Psoas muscle (tissue), 7 donors: ENCODE measurements at regions not wholly inside any gene's neighbourhood (a gene's known extent, or its start where the extent isn't known, plus 50 kb on each side); places are given as distances from the start of the nearest gene placed in this dataset.

Experiments used
- ATAC-seq, 4 donors: fragments of 200-7000 bp; cut with Tn5 transposase; one replicate each; pipeline ENCODE4 v1.9.1; 2020; ENCODE audit warnings: moderate library complexity in 3 of 4, mild to moderate bottlenecking in 2 of 4
- DNase-seq, 2 donors: peaks; one replicate each; pipeline ENCODE4 v3.0.0-alpha.2; 2020
- H3K27ac ChIP-seq: fragments of 200-600 bp; one replicate; pipeline ENCODE4 v1.8.0; 2022
- H3K27me3 ChIP-seq, 3 donors: fragments of 200-600 bp in 1 of 3; one replicate each; pipeline versions ENCODE4 v1.6.1 to v1.8.0; 2013 to 2022; ENCODE audit warnings: low read length in 2 of 3, mild to moderate bottlenecking in 2 of 3, moderate library complexity in 1 of 3; ENCODE audit not compliant: insufficient read depth in 3 of 3
- H3K36me3 ChIP-seq, 2 donors: fragments of 200-600 bp in 1 of 2; one replicate each; pipeline versions ENCODE4 v1.6.1 to v1.8.0; 2013 to 2022; ENCODE audit warnings: low read depth in 1 of 2, mild to moderate bottlenecking in 1 of 2, moderate library complexity in 1 of 2; ENCODE audit not compliant: insufficient read depth in 1 of 2
- H3K4me1 ChIP-seq: fragments of 200-600 bp; one replicate; pipeline ENCODE4 v1.8.0; 2022
- H3K4me3 ChIP-seq: fragments of 200-600 bp; one replicate; pipeline ENCODE4 v1.8.0; 2022; ENCODE audit warnings: mild to moderate bottlenecking
- H3K9me3 ChIP-seq: fragments of 200-600 bp; one replicate; pipeline ENCODE4 v1.8.0; 2022
- WGBS, 3 donors: extraction: QIAGEN DNeasy Blood & Tissue Kit; methylation state at CpG; one replicate each; pipeline versions ENCODE4 v1.1.6 to v1.1.7; 2013; 5-methylcytosine and 5-hydroxymethylcytosine counted together
- intact Hi-C, 2 donors: fragments of 100-400 bp; cut with DNase I; formaldehyde crosslinking; loops; one replicate each; pipeline versions ENCODE4 v1.11.0 to v1.14.2; 2022
- TF ChIP-seq, protein P1 (sequence below): fragments of 200-600 bp; IDR thresholded peaks from one replicate; pipeline ENCODE4 v1.8.0; 2022; ENCODE audit warnings: antibody characterized with exemption
- donor health status: healthy with polysubstance abuse.
- donor health status: DM: no; HTN: no; CAD: no; lungs with moderate emphysema.
- donor health status: Bipolar disorder and iron deficiency.
- donor health status: healthy.
- donor health status: DM: yes; HTN: yes; CAD: no.
- donor health status: DM: no; HTN: no; CAD: no.
- donor health status: DM: yes; HTN: yes; CAD: no.

GRCh38 chr20:16672299-16672698 is 57.5 kb upstream of the SNRPB2 start:
- no peaks in the 10 kb centered on the region for H3K27me3 ChIP-seq
- intact Hi-C loops: no loop called here
- TF ChIP-seq, protein P1, sequence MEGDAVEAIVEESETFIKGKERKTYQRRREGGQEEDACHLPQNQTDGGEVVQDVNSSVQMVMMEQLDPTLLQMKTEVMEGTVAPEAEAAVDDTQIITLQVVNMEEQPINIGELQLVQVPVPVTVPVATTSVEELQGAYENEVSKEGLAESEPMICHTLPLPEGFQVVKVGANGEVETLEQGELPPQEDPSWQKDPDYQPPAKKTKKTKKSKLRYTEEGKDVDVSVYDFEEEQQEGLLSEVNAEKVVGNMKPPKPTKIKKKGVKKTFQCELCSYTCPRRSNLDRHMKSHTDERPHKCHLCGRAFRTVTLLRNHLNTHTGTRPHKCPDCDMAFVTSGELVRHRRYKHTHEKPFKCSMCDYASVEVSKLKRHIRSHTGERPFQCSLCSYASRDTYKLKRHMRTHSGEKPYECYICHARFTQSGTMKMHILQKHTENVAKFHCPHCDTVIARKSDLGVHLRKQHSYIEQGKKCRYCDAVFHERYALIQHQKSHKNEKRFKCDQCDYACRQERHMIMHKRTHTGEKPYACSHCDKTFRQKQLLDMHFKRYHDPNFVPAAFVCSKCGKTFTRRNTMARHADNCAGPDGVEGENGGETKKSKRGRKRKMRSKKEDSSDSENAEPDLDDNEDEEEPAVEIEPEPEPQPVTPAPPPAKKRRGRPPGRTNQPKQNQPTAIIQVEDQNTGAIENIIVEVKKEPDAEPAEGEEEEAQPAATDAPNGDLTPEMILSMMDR: no peak
- 59 to 73% (median 61%) methylated on average over 4 of the region's 4 CpGs for WGBS, 3 donors
- H3K27ac ChIP-seq: no peak overlapping the region
- no peaks in the 10 kb centered on the region for H3K9me3 ChIP-seq
- no peaks in the 10 kb centered on the region for H3K4me1 ChIP-seq
- no peak overlapping the region for H3K4me3 ChIP-seq
- H3K36me3 ChIP-seq: no peaks in the 10 kb centered on the region
- no peak for ATAC-seq
- DNase-seq: no peak

DNA sequence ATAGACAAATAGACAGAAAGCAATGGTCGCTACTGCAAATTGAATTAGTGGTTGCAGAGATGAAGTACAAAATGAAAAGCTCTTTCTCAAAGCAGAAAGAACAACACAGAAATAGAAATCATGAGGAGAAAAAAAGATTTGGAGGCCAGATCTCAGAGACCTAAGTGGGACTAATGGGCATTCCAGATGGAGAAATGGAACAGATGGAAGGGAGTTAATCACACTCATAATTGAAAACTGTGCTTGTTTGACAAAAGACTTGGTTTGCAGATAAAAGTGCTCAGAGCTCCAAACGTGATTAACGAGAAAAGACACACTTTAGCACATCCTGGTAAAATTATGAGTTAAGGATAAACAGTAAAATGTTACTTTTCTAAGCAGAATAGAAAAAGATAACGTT is 58.1 kb upstream of the SNRPB2 start:
- WGBS, 3 donors: 23 to 39% (median 30%) methylated on average over 4 of the region's 4 CpGs
- TF ChIP-seq, protein P1: no peak

DNA sequence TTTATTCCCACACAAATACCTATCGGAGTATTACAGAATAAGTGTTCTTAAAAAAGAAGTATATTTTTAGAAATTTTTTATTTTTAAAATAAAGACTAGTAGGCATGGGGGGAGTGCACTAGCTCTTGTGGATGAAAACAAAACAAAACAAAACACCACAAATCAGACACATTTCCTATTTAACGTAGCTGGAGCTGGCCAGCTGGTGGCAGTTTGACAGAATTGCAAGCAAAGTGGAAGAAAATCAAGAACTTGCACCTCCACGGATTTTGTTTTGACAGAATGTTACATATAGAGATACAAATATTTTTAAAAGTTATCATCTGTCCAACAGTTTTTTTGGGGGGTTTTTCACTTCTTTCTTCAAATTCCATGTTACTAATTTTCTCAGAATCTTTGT is 63.6 kb upstream of the SNRPB2 start:
- DNase-seq (no peak), ATAC-seq (no peak)
- WGBS, 3 donors: 53 to 72% (median 55%) methylated on average over 3 of the region's 3 CpGs
- Histone ChIP-seq H3K9me3 (no peaks in the 10 kb centered on the region), H3K36me3 (no peaks in the 10 kb centered on the region), H3K4me1 (no peaks in the 10 kb centered on the region), H3K27ac (no peak overlapping the region), H3K4me3 (no peak overlapping the region), H3K27me3 (no peaks in the 10 kb centered on the region)
- intact Hi-C loops: no loop called here
- TF ChIP-seq, protein P1: no peak

More for the DNA sequence above, 58.1 kb upstream of the SNRPB2 start:
- ATAC-seq: no peak
- intact Hi-C loops: no loop called here
- H3K36me3 ChIP-seq: no peaks in the 10 kb centered on the region
- H3K27me3 ChIP-seq: no peaks in the 10 kb centered on the region
- H3K4me1 ChIP-seq: no peaks in the 10 kb centered on the region
- DNase-seq: no peak
- H3K9me3 ChIP-seq: no peaks in the 10 kb centered on the region
- H3K27ac ChIP-seq: no peak overlapping the region
- H3K4me3 ChIP-seq: no peak overlapping the region

GRCh38 chr20:16664020-16664419 is 65.8 kb upstream of the SNRPB2 start:
- 58 to 71% (median 58%) methylated on average over 4 of the region's 4 CpGs for WGBS, 3 donors
- ATAC-seq: no peak
- Histone ChIP-seq H3K4me3 (no peak overlapping the region), H3K27me3 (no peaks in the 10 kb centered on the region), H3K27ac (no peak overlapping the region), H3K9me3 (no peaks in the 10 kb centered on the region), H3K4me1 (no peaks in the 10 kb centered on the region), H3K36me3 (no peaks in the 10 kb centered on the region)
- TF ChIP-seq, protein P1: no peak
- intact Hi-C loops: no loop called here
- DNase-seq: no peak

DNA sequence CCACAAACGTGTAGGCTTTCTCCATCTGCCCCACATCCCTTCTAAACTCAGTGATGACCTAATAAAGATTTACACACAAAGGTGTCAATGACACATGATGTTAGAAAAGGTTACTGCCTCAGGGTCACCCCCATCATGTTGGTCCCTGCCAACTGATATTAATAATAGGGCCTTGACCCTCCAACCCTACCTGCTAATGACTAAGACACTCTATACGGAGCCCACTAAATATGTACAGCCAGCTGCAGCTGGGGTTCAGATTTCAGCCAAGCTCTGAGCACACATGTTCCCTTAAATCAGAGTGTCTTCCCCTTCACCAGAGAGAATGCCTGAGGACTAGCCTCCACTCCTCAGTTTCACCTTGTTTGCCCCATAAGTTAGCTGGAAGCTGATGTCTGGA is 67.4 kb upstream of the SNRPB2 start:
- 8 to 19% (median 15%) methylated on average over 2 of the region's 2 CpGs for WGBS, 3 donors
- no peaks in the 10 kb centered on the region for H3K36me3 ChIP-seq
- DNase-seq (no peak), ATAC-seq (peak; percentile 67 to 82 (median 68))
- H3K27ac ChIP-seq: peak overlapping the region; percentile 68
- H3K27me3 ChIP-seq: no peaks in the 10 kb centered on the region
- no peak overlapping the region for H3K4me3 ChIP-seq
- intact Hi-C loops: no loop called here
- no peaks in the 10 kb centered on the region for H3K4me1 ChIP-seq
- TF ChIP-seq, protein P1: no peak
- peaks cover under 1% of the 10 kb centered on the region for H3K9me3 ChIP-seq
